Peyer's patch (tissue), 4 donors: ENCODE measurements at regions not wholly inside any gene's neighbourhood (a gene's known extent, or its start where the extent isn't known, plus 50 kb on each side); places are given as distances from the start of the nearest gene placed in this dataset.

Experiments used
- CTCF ChIP-seq, 6 experiments: fragments of 450-650 bp in 4 of 6; fragments of 200-600 bp in 2 of 6; sonication (generic) in 1 of 6; IDR thresholded peaks; one replicate each; pipeline ENCODE4 v1.5.1; 2017 to 2019; ENCODE audit warnings: antibody characterized with exemption in 6 of 6, mild to moderate bottlenecking in 3 of 6, moderate library complexity in 1 of 6
- POLR2A ChIP-seq, 2 donors: fragments of 450-650 bp; IDR thresholded peaks; one replicate each; pipeline ENCODE4 v1.5.1; 2017; ENCODE audit warnings: antibody characterized with exemption in 2 of 2, mild to moderate bottlenecking in 2 of 2, moderate library complexity in 2 of 2

- TF ChIP-seq CTCF (IDR thresholded peaks at IDR 0.05) (no peak), POLR2A (IDR thresholded peaks at IDR 0.05) (no peak)
These were observed 958.2 kb downstream of the DNAJB9 start for GRCh38 chr7:109527833-109528232.
